Amniotic stem cell (primary cell): ENCODE measurements at regions not wholly inside any gene's neighbourhood (a gene's known extent, or its start where the extent isn't known, plus 50 kb on each side); places are given as distances from the start of the nearest gene placed in this dataset.
"Not testable (repeated sequence)": the region's sequence is repeated elsewhere in the genome, so short reads cannot be mapped to it uniquely, and the experiment has no call there.

ENCODE experiments used
- DNase-seq: peaks from one replicate; lab custom pipeline; 2025; lab: John Stamatoyannopoulos, UW

DNA sequence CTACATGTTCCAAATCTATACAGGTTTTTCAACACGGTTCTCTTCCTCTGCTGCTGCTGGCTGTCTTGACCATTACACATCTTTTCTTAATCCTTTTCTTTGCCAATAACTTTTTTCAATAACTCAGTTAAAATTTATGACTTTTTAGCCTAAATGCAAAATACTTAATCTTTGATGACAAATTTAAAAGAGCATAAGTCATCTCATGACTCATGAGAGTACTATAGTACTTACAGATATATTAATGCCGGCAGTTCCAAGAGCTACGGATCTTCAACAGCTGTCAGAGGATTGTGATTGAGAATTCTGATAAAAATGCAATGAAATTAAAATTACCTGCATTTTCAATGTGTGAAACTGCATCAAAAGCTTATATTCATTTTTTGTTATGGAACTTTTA lies 105.5 kb downstream of the KPNA2 start:
- no peak for DNase-seq

DNA sequence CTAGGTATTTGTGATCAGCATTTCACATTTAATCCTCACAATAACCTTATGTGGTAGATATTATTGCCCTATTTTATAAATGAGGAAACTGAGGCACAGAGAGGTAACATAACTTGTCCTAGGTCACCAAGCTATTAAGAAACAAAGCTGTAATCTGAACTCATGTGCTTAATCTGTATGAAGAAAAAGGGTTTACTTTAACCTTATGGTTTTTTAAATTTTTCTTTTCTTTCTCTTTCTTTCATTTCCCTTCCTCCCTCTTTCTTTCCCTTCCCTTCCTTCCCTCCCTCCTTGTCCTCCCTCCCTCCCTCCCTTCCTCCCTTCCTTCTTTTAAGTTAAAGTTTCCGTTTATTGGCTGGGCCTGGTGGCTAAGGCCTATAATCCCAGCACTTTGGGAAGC lies 105.2 kb upstream of the AMZ2 start:
- no peak for DNase-seq

DNA sequence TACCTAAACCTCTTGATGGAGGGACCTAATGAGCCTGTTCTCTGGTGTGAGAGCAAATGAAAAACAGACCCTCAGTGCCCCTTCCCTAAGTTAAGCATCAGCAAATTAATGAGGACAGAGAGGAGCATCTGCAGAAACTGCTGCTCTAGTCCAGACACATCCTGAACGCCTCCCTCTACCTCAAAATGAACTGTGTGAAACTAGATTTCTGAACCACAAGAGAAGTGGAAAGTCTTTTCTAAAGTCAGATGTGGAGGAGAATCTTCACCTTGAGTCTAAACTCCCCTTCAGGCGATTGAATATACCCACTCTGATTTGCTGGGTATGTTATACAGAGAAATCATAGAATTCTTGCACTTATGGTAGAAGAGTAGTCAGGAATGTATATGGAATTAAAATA lies 104.4 kb upstream of the AMZ2 start:
- no peak for DNase-seq

- no peak for DNase-seq
Measured at GRCh38 chr17:68145088-68145487, 102.8 kb upstream of the AMZ2 start.

DNA sequence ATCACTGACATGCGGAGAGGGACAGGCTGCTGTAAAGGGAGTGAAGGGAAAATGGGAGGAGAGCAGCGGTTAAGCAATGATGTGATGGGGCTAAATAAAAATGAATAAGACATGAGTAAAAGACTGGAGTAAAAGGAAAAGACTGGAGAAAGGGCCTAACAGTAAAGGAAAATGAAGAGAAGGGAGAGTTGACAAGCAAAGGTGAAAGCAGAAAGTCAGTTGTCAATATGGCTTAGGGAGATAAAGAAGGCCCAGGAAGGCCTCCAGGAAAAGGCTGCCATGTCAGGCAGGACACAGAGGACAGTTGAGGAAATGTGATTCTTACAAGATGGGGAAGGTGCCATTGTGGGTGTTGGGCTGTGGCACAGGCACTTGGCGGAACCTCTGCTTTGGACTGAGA lies 98.9 kb upstream of the AMZ2 start:
- DNase-seq = no peak

DNA sequence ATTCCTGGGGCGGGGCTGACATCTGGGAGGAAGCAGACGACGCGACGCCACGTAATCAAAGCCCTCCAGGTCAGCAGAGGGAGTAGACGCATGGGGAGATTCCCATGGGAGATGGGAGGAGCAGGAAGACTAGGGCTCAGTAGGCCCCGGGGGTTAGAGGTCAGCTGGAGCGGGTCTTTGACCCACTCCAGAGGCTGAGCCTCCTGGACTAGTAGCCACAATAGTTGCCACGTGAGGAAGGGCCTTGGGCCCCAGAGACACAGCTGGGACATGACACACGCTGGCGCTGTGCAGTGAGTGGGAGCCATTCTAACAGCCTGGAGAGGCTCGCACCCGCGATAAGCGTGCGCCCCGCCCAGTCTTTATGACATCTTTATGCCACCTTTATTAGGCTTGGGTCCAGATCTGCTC lies 95.7 kb upstream of the AMZ2 start:
- no peak for DNase-seq

GRCh38 chr17:68155692-68156091 lies 92.2 kb upstream of the AMZ2 start:
- no peak for DNase-seq

DNA sequence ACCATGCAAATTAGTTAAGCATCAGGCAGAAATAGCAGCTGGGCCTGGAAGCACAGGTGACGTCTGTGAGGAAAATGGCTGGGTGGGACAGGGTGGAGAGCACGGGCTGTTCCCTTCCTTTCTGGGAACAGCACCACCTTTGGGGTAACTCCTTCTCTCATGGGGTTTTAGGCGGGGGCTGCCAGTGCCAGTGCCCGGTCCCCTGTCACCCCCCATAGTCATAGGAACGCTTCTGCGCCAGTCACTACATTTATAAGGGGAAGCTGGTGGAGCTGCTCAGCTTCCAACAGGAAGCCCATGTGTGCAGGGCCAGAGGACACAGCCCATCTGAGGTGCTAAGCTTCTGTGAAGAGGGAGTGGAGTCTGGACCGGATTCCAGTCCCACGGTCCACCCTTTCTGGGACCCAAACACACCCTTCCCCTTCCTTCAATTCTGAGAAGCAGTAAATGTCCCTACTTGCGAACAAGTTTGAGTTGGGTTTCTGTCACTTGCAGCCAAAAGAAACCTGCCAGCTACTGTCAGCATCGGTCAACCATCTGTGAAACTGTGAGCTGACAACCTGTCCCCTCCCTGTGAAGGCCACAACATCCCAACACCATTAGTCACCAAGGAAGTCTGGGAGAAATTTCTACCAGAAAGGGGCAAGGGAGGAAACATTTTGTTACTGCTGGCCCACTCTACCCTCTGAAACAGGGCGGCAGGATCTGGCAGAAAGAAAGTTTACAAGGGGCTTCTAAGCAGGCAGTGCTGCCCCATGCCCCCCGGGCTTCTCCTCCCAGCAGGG lies 86.0 kb upstream of the AMZ2 start:
- DNase-seq = no peak

- DNase-seq = not testable (repeated sequence)
Measured at GRCh38 chr17:68168273-68169164, 79.3 kb upstream of the AMZ2 start.

DNA sequence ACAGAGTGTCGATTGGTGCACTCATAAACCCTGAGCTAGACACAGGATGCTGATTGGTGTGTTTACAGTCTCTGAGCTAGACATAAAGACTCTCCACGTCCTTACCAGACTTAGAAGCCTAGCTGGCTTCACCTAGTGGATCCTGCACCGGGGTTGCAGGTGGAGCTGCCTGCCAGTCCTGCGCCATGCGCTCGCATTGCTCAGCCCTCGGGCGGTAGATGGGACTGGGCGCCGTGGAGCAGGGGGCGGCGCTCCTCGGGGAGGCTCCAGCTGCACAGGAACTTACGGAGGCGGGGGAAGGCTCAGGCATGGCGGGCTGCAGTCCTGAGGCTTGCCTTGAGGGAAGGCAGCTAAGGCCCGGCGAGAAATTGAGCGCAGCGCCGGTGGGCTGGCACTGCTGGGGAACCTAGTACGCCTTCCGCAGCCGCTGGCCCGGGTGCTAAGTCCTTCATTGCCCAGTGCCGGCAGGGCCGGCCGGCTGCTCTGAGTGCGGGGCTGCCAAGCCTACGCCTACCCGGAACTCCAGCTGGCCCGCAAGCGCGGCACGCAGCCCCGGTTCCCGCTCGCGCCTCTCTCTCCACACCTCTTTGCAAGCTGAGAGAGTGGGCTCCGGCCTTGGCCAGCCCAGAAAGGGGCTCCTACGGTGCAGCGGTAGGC lies 78.5 kb upstream of the AMZ2 start:
- not testable (repeated sequence) for DNase-seq

DNA sequence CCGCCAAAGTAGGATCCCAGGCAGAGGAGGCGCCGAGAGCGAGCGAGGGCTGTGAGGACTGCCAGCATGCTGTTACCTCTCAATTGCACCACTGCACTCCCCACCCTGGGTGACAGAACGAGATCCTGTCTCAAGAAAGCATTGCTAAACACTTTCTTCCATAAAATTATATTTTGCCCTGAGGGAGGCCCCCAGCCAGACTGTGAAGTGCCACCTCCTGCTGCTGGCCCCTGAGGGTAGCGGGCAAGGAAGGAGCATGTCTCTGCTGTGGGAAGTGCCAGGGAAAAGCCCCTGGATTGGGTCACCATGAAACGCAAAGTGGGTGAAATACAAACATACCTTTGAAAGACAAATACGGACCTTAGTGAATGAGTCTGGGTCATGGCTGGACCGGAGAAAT lies 78.0 kb upstream of the AMZ2 start:
- DNase-seq = no peak

- no peak for DNase-seq
Measured at GRCh38 chr17:68170246-68170645, 77.6 kb upstream of the AMZ2 start.

GRCh38 chr17:68172461-68172954 lies 75.3 kb upstream of the AMZ2 start:
- no peak for DNase-seq

DNA sequence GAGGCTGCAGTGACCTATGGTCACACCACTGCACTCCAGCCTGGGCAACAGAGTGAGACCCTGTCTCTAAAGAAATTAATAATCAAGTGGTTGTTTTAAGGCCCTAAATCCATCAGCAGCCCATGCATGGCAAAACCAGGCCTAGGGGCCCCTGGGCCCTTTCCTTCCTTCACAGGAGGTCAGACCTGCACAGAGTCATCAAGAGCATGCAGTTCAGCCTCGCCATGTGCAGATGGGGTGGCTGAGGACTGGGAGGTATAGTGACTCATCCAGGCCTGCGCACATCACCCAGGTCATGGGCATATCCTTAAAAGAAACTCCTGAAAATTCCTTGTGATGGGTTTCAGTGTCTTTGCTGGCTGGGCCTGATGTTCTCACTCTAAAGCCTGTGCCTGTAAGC lies 72.4 kb upstream of the AMZ2 start:
- DNase-seq = no peak

DNA sequence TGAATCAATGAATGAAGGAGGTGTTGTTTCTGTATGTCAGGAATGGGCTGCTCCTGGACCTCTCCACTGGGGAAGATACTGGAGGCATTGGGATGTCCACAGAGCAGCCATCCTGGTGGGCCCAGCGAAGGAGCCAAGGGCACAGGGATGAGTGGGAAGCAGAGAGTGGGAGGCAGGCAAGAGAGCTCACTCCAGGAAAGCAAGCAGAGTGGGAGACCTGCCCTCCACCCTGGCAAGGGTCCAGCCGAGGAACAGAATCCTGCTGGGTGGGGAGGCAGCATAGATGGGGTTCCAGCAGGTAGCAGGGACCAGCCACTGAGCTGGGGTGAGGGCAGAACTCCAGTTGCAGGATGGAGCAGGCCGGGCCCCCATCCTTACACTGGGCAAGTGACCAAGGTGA lies 71.9 kb upstream of the AMZ2 start:
- DNase-seq = no peak

DNA sequence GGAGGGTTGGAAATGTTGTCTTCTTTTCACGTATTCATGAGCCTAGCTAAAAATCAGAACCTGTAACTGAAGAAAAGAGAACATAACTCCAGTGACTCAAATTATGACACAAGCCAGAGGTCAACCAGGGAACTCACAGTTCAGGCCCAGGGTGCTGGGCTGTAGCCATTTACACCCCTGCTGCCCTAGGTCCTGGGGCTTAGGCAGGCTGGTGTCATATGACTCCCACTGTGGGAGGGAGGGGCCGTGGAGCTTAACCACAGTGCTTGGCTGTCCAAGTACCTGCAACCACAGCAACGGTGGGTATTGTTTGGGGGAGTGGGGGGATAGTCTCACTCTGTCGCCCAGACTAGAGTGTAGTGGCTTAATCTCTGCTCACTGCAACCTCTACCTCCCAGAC lies 71.1 kb upstream of the AMZ2 start:
- DNase-seq = no peak

- DNase-seq = no peak
Measured at GRCh38 chr17:68178831-68179230, 69.0 kb upstream of the AMZ2 start.

- no peak for DNase-seq
Measured at GRCh38 chr17:68179236-68179925, 68.5 kb upstream of the AMZ2 start.

DNA sequence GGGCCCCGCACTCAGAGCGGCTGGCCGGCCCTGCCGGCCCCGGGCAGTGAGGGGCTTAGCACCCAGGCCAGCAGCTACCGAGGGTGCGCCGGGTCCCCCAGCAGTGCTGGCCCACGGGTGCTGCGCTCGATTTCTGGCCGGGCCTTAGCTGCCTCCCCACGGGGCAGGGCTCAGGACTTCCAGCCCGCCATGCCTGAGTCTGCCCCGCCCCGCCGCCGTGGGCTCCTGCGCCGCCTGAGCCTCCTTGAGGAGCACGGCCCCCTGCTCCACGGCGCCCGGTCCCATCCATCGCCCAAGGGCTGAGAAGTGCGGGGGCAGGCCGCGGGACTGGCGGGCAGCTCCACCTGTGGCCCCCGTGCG lies 67.9 kb upstream of the AMZ2 start:
- DNase-seq = no peak

DNA sequence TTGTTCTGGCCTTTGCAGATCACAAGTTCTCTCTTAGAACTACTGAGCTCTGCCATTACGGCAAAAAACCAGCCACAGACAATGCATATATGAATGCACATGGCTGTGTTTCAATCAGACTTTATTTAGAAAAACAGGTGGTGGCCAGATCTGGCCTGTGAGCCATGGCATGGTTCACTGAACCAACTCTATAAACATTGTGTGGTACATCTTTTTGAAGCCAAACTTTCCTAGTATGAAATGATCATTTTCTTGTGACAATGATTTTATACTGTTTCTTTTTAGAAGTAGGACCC lies 65.9 kb upstream of the AMZ2 start:
- no peak for DNase-seq

DNA sequence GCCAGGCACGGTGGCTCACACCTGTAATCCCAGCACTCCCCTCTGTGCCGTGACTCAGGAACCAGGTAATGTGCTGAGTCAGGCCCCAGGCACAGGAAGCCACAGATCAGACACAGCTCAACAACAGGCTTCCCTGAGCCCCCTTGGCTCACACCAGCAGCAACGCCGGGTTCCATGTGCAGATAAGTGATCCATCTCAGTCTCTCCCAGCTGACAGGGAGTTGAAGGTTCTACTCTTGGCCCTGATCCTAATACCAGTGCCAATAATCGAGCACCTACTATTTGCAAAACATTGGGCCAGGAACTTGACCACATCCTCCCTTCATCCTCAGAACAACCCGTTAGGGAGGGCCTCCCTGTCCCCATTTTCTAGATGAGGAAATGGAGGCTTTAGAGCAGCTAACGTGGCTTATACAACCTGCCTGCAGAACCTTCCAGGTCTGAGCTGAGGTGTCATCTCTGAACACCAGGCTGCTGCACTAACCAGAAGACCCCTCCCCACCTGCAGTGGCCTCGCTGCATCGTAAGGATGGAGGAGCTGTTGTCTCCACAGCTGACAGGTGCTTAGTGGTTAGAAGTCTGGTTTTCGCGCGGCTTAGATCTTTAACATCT lies 64.8 kb upstream of the AMZ2 start:
- no peak for DNase-seq

- DNase-seq = no peak
Measured at GRCh38 chr17:68184141-68184571, 63.7 kb upstream of the AMZ2 start.
